22Rv1 (cell line): ENCODE measurements at regions not wholly inside any gene's neighbourhood (a gene's known extent, or its start where the extent isn't known, plus 50 kb on each side); places are given as distances from the start of the nearest gene placed in this dataset.

Source experiments
- CTCF ChIP-seq: fragments of 450-650 bp; IDR thresholded peaks from 2 replicates; pipeline ENCODE4 v1.5.1; 2017; ENCODE audit warnings: mild to moderate bottlenecking
- ZFX ChIP-seq: fragments of 450-650 bp; IDR thresholded peaks from 2 replicates; pipeline ENCODE4 v1.6.1; 2017; ENCODE audit warnings: antibody characterized with exemption, borderline replicate concordance

- TF ChIP-seq CTCF (no peak), ZFX (no peak)
Measured at GRCh38 chr7:46230298-46230989, 309.4 kb upstream of the IGFBP3 start.
